ENCODE measurements at regions not wholly inside any gene's neighbourhood (a gene's known extent, or its start where the extent isn't known, plus 50 kb on each side); places are given as distances from the start of the nearest gene placed in this dataset.

GRCh38 chr4:165714650-165715049 lies 158.4 kb upstream of the TLL1 start:
- TF ChIP-seq POLR2A (IDR thresholded peaks at IDR 0.05; ENCODE audit: low read length) (no peak), GATA1 (IDR thresholded peaks at IDR 0.05; ENCODE audit: low read depth, low read length) (no peak)

All from erythroblast (primary cell).